RKO (cell line): ENCODE measurements at regions not wholly inside any gene's neighbourhood (a gene's known extent, or its start where the extent isn't known, plus 50 kb on each side); places are given as distances from the start of the nearest gene placed in this dataset.

Source experiments
- DNase-seq: peaks from one replicate; pipeline ENCODE4 v3.0.0-alpha.2; 2016; ENCODE audit warnings: low spot score

DNA sequence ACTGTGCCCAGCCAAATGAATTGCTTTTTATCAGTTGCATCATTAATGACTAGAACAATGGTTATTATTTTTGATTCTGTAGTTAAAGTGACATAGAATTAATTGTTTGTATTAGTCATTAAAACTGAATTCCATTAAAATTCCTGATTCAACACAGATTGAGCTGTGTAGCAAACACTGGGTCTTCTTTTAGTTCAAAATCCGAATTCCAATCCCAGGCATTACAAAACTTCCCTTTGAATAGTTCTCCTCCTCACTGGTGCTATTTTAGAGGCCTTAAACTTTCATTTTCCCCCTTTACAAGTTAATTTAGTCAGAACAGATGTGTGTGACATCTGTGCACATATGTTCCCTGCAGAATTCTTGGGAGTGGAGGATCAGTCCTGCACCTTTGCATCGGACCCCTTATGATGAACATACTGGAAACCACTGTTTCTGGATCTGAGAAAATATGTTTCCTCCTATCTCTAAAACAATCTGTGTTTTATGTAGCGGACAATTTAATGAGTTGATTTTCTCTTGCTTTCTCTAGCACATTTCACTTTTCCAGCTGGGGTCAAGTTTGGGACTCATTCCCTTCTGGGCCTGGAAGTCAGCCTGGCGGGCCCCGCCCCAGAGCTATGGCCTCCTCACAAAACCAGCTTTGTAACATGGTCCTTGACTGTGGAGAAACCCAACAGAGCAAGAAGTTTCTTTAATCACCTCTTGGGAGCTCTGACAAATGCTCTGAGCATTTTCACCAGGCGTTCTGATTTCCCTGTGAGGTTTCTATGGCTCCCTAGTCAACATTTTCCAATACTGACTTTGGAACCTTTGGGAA lies 87.9 kb upstream of the MAMDC2 start:
- no peak for DNase-seq

DNA sequence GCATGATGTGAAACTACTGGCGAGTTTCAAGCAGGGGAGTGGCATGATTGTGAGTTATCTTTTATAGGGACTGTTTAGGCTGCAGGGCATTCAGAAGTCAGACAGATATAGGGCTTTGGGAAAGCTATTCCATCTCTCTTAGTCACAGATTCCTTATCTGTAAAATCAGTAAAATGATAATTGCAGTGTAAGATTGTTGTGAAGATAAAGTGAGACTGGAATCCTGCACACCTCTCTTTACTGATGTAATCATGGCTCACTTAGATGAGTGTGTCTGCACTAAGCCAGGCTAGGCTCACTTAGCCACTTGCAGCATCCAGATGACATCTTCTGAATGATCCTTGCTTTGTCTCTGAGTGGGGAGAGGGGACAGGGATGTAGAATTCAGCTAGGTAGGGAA lies 81.8 kb upstream of the MAMDC2 start:
- DNase-seq: no peak

DNA sequence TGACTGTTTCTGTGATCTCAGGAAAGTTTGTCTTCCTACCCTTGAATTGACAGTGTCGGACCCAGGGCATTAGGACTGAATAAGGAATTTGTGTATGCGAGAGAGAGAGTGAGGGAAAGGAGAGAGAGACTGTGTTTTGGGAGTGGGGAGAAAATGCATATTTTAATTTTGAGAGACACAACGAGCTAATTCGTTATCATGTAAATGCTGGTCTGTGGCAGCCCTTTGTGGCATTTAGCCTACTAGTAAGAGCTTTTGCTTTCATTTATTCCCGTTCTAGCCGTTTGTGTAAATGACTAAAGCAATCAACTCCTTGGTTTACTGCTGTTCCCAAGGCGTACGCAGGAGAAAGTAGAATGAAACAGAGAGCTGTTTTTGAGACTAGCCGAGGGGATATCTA lies 79.8 kb upstream of the MAMDC2 start:
- no peak for DNase-seq

DNA sequence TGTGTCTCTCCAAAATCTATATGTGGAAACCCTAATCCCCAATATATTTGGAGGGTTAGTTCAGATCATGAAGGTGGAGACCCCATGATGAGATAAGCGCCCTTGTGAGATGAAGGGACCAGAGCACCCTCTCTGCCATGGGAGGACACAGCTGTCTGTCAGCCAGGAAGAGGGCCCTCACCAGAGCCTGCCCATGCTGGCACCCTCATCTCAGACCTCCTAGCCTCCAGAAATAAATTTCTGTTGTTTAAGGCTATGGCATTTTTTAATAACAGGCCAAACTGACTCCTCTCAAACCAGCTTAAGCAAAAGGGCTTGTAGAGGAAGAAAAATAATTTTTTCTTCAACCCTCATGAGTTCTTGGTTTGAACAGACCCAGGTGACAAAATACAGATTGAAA lies 79.2 kb upstream of the MAMDC2 start:
- DNase-seq: no peak

DNA sequence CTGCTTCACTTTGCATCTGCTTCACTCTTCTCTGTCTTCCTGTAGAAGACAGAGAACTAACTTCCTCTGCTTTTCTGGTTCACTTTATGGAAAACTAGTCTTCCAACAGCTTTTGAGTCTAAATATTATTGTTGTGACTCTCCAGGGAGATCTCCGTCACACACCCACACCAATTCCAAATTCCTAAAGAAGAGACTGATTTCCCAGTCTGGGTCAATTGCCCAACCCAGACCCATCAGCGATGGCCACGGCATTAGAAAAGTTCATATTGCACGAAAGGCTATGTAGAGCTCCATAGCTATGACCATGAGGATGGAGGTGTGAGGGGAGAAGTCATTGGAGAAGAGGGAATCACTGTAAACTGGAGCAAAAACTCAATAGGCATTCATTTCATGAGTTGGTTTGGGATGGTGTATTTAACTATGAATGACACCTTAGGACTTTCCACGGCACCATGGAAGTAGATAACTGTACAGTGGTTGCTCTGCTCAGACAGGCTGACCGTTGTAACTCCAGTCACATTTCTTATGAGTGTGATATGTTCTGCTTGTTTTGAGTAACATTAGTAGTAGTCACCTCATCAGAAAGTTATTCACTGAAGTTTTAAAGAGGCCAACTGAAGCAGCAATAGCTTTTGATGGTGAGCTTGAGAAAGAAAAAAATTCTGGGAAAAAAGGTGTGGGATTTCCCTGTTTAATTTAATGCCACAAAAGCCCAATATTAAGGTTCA lies 78.1 kb upstream of the MAMDC2 start:
- DNase-seq: no peak

DNA sequence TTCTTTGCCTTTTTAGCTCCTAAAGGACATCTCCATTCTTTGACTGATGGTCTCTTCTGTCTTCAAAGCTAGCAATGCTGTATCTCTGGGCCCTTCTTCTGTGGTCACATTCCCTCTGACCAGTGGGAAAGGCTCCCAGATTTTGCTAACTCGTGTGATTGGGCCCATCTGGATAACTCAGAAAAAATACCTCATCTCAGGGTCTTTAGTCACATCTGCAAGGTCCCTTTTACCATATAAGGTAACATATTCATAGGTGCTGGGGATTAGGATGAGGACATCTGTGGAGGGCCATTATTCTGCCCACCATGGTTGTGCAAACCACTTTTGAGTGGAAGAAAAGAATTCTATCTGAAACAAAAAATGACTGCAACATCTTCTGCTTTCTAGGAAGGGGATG lies 76.3 kb upstream of the MAMDC2 start:
- DNase-seq: no peak

DNA sequence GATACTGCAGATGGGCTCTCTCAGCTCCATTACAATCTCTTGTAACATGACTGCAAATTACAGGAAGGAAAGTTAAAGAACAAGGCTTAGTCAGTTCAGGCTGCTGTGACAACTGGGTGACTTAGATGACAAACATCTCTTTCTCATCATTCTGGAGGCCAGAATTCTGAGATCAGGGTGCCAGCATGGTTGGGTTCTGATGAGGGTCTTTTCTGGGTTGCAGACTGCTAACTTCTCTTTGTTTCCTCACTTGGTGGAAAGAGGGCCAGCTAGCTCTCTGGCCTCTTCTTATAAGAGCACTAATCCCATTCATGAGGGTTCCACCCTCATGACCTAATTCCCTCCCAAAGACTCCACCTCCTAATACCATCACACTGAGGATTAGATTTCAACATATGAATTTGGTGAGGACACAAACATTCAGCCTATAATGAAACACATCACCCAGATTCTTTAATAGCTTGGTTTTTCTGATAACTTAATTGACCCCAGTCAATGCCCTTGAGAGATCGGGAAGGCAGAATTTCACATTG lies 73.6 kb upstream of the MAMDC2 start:
- DNase-seq: no peak

DNA sequence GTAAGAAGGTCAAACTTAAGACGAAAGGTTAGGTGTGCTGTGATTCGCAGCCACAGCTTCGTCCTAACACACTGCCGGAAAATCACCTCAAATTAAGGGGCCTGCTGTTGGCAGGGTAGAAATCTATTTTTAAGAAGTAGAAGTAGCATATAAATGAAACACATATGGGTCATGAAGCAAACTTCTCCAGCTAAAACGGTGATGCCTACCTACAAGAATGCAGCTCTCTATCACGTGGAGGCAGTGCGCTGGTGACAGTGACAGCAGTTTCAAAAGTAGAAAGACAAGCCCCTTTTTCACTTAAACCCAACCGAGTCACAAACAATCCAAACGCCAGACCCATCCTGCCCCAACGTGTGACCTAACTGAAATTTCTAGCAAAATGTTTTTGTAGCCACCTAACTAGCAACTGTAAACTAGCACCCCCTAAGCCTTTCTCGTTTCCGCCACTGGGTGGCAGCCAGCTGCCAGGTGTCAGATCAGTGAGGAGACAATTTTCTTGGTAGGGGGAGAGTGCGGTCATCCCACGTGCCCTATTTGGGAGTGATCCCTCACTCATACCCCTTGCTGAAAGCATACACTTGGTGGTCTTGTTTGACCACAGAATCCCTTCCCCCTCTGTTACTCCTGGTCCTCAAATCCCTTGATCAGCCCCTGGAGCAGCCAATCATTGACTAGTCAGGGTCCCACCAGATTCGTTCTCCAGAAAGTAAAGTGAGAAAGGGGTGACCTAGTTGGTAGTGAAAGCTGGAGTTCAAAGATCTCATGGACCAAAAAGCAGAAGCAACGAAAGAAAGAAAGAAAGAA lies 71.8 kb upstream of the MAMDC2 start:
- peak; percentile 50 for DNase-seq

DNA sequence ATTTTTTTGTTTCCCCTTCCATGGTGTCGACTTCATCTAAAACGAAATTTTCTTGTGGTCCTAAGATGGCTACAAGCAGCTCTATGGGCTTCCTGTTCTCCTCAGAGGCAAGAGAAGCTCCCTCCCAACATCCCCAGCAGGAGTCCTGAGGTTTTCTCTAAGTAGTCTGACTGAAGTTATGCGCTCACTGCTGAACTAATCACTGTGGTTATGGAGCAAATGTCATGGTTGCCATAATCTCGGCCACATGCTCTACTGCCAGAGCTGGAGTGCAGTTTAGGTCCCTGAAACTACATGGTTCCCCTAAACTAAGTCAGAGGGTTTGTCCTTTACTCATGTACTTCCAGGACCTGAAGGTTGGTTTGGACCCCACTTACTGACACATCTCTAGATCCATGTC lies 68.0 kb upstream of the MAMDC2 start:
- DNase-seq: no peak

DNA sequence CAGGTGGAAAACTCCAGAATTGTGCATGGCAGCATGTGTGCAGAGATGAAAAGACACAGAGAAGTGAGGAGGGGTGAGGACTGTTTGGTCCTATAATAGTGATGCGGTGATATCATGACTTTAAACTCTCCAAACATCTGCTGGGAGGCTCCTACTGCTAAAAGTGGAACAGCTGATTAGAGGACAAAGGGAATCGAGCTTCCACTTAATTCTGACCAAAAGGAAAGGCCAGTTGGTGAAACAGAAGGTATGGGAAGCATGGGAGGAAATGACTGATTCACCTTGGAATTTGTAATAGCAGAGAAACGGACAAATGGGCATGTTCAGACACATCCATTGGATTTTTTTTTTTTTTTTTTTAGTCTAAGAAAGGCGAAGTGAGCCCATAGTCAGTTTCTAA lies 67.5 kb upstream of the MAMDC2 start:
- DNase-seq: peak; percentile 24

DNA sequence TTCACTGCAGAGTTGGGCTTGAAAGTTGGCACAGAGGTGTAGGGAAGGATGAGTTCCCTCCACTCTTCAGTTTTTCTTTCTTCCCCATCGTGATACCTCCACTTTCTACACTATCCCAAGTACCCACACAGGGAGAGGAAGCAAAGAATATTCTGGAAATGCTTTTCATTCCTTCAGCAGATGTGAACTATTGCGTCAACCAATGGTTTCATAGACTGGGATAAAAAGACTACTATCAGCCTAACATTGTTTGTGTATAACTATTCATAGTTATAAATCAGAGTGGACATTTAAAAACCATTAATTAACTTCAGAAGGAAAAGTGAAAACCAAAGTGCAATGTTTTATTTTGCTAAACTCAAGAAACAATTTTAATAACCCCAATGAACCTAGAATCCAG lies 63.6 kb upstream of the MAMDC2 start:
- DNase-seq: no peak

DNA sequence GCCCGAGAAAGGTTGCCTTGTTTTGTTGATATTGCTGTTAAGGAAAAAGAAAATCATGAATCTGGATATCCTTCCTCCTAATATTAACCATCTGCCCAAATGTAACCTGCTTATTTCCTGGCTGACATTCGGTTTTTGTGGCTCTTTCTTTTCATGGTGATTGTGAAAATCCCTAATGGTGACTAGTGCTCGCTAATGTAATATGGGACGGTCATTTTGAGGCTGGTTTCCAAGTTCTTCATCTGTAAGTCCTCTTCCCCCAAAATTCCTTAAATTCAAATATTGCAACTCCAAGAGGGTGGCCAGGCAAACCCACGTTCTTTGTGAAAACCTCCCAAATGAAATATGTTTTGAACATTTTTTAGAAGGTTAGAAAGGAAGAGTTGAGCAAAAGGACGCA lies 63.1 kb upstream of the MAMDC2 start:
- no peak for DNase-seq

DNA sequence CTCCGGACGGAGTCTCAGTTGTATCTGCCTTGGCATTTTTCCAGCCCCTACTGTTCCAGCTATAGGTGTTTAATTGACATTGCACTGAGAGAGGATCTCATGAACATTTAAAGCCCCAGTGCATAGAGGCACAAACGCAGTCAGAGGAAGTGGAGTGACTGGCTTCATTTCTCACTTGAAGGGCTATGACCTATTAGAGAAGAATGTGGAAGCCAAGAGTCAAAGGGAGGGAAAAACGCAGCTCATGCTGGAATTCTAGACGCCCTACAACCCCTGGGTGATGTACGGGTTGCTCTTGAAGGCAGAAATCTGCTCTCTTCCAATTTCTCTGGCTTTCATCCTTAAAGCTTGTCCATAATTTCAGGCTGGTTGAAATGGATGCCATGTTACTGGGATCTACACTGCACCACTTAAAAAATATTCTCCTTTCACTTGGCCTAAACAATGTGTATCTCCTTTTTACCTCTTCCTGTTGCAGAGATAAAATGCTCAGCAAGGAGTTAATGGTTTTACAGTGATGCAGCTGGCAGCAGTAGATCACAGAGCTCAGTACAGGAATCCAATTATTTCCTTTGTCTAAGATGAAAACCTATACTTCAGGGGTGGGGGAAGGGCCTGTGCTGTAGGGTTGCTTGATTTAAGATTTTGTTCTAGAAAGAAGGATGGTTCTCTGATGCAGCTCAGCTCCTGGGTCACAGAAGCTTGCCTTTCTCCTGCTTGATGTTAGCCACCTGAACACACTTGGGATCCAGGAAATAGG lies 61.8 kb upstream of the MAMDC2 start:
- peak; percentile 38 for DNase-seq

DNA sequence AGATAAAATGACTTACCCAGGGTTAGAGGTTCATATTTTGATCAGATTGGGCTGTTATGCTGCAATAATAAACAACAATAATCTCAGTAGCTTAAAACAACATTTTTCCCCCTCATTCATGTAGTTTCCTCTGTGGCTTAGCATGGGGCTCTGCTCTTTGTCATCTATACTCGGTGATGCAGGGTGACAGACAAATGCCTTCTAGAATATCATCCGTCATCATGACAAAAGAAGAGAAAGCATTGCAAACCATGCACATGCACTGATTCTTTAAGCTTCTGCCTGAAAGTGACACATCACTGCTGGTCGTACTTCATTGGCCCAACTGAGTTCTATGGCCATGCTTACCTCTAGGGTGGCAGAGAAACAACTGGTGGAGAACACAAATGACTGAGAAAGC lies 58.8 kb upstream of the MAMDC2 start:
- DNase-seq: no peak

DNA sequence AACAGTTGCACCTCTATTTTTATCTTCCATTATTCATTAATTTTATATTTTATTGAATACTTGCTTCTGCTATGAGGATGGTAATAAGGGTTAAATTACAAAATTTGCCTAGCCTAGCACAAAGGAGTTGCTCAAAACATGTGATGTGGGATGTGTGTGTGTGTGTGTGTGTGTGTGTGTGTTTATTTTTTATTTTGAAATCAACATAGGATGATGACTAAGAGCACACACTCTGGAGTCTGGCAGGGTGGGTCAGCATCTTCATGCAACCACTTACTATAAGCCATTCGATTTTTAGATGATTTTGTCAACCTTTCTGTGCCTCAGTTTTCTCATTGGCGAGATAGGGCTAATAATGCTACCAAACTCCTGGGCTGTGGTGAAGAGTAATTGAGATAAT lies 57.7 kb upstream of the MAMDC2 start:
- no peak for DNase-seq

DNA sequence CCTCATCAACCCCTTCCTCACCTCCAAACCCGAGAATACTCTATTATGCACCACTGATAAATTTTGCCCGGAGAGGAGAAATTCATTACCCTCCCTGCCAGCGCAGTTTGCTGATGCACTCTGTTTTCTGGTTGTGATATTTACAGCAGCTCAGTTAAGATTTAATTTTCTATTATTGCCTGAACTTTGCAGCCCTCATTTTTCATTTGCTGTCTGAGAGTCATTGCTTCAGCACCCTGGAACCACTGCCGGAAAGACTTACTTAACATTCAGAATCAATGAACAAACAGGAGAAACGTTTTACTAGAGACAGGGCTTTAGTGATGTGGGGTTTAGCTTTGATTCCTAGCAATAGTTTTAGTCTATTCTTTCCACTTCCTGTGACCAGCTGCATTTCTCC lies 56.7 kb upstream of the MAMDC2 start:
- DNase-seq: no peak

DNA sequence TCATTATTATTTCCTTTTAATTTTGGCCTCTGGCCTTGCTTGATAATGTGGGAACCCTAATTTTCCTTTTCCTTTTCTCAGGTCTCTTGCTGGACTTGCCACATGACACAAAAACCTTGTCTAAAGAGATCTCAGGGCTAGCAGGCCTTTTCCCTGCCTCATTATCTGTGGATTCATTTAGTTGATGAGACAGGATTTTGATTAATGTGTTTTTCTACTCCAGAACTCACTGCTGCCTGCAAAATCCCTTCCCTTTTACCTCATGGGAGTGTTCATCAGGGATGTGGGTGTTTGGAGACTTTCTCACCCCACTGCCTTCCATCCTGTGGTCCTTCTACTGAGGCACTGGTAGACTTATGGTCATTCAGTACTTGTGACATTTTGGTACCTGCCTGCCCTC lies 56.2 kb upstream of the MAMDC2 start:
- no peak for DNase-seq

DNA sequence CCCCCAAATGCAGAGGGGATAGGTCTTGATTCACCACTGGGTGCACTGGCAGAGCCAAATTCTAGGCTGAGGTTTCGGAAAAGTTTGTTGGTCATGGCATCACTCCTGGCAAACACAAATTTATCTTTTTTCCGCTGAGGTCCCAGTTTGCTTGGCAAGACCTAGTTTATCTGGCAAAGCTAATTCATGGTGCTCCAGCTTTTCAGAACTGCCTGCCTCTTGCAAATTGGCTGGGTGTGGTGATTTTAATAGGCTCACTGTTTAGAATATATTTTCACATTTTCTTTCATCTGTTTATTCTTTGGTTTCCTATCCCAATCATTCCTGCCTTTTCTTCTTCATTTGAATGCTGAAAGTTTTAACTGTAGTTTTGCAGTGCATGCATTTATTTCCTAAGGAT lies 50.5 kb upstream of the MAMDC2 start:
- no peak for DNase-seq
